MCF 10A (cell line): ENCODE measurements at regions not wholly inside any gene's neighbourhood (a gene's known extent, or its start where the extent isn't known, plus 50 kb on each side); places are given as distances from the start of the nearest gene placed in this dataset.

Source experiments
- BruUV-seq: library from RNA; stranded (reverse); fragments of 400-500 nt; replicated peaks from 2 replicates; lab custom pipeline; 2021; lab: Mats Ljungman, UMichigan
- CTCF ChIA-PET: fragments of 300-600 bp; sonication (Branson Sonifier 250); formaldehyde crosslinking; extraction: SDS; loops from one replicate; lab custom pipeline; 2021; ENCODE audit warnings: antibody characterized with exemption, inconsistent platforms; lab: Yijun Ruan, JAX
- POLR2A ChIA-PET: fragments of 300-600, 350-650 bp; sonication (Branson Sonifier 250); formaldehyde crosslinking; extraction: SDS; loops from one replicate; lab custom pipeline; 2020; ENCODE audit warnings: antibody characterized with exemption, inconsistent platforms; lab: Yijun Ruan, JAX
- DNase-seq: peaks from one replicate; pipeline ENCODE4 v3.0.0-alpha.2; 2018; ENCODE audit not compliant: unreplicated experiment
- H3K27ac Mint-ChIP-seq: one replicate; pipeline ENCODE4 v1.8.0; 2022; ENCODE audit warnings: mild to moderate bottlenecking, low read depth, mixed read lengths; ENCODE audit not compliant: unreplicated experiment
- H3K27me3 Mint-ChIP-seq: one replicate; pipeline ENCODE4 v1.8.0; 2022; ENCODE audit warnings: mixed read lengths; ENCODE audit not compliant: insufficient read depth, unreplicated experiment
- H3K36me3 Mint-ChIP-seq: one replicate; pipeline ENCODE4 v1.8.0; 2022; ENCODE audit warnings: mild to moderate bottlenecking, moderate library complexity, mixed read lengths; ENCODE audit not compliant: insufficient read depth, unreplicated experiment
- H3K4me1 Mint-ChIP-seq: one replicate; pipeline ENCODE4 v1.8.0; 2022; ENCODE audit warnings: mixed read lengths; ENCODE audit not compliant: insufficient read depth, unreplicated experiment
- H3K4me3 Mint-ChIP-seq: one replicate; pipeline ENCODE4 v1.8.0; 2022; ENCODE audit warnings: mild to moderate bottlenecking, moderate library complexity, mixed read lengths; ENCODE audit not compliant: unreplicated experiment
- H3K9me3 Mint-ChIP-seq: one replicate; pipeline ENCODE4 v1.8.0; 2022; ENCODE audit warnings: mixed read lengths; ENCODE audit not compliant: unreplicated experiment
- CTCF ChIP-seq: fragments of 200-600 bp; IDR thresholded peaks from one replicate; pipeline ENCODE4 v1.8.0; 2022; ENCODE audit warnings: antibody characterized with exemption, mild to moderate bottlenecking; ENCODE audit not compliant: unreplicated experiment
- intact Hi-C: fragments of 100-400 bp; cut with micrococcal nuclease; formaldehyde crosslinking; loops from 2 replicates; pipeline ENCODE4 v1.14.1; 2022

GRCh38 chr6:102344769-102345168 is 951.3 kb downstream of the GRIK2 start:
- no peak overlapping the region for H3K27ac Mint-ChIP-seq
- H3K4me3 Mint-ChIP-seq: no peak overlapping the region
- intact Hi-C loops: no loop called here
- TF ChIP-seq CTCF: no peak
- no TSS peak for BruUV-seq
- no peaks in the 10 kb centered on the region for H3K27me3 Mint-ChIP-seq
- H3K9me3 Mint-ChIP-seq: peaks cover 13% of the 10 kb centered on the region
- no peak for DNase-seq
- H3K36me3 Mint-ChIP-seq: no peaks in the 10 kb centered on the region
- POLR2A ChIA-PET: no interaction called here
- H3K4me1 Mint-ChIP-seq: no peaks in the 10 kb centered on the region
- CTCF ChIA-PET: interaction anchor here (0.5 to 0.6 kb wide), 2 partner anchors 18 to 38 kb away, joined by 3 read pairs; no protein-coding TSS in a partner anchor

GRCh38 chr6:102340311-102340710 is 946.8 kb downstream of the GRIK2 start:
- POLR2A ChIA-PET: no interaction called here
- CTCF ChIA-PET: no interaction called here
- intact Hi-C loops: no loop called here

GRCh38 chr6:102333736-102334135 is 940.2 kb downstream of the GRIK2 start:
- ChIA-PET CTCF (no interaction called here), POLR2A (no interaction called here)
- no peak overlapping the region for H3K4me3 Mint-ChIP-seq

More at GRCh38 chr6:102340311-102340710, 946.8 kb downstream of the GRIK2 start:
- no peaks in the 10 kb centered on the region for H3K9me3 Mint-ChIP-seq
- no peak overlapping the region for H3K27ac Mint-ChIP-seq
- no peak overlapping the region for H3K4me3 Mint-ChIP-seq
- H3K4me1 Mint-ChIP-seq: no peaks in the 10 kb centered on the region
- no peak for DNase-seq
- H3K27me3 Mint-ChIP-seq: no peaks in the 10 kb centered on the region
- no peaks in the 10 kb centered on the region for H3K36me3 Mint-ChIP-seq
- no TSS peak for BruUV-seq
- no peak for TF ChIP-seq CTCF

GRCh38 chr6:102327697-102328225 is 934.3 kb downstream of the GRIK2 start:
- intact Hi-C loops: no loop called here
- H3K4me3 Mint-ChIP-seq: no peak overlapping the region
- POLR2A ChIA-PET: no interaction called here
- CTCF ChIA-PET: no interaction called here
- no peaks in the 10 kb centered on the region for H3K36me3 Mint-ChIP-seq
- no peaks in the 10 kb centered on the region for H3K27me3 Mint-ChIP-seq
- DNase-seq: no peak
- no peak overlapping the region for H3K27ac Mint-ChIP-seq
- no peaks in the 10 kb centered on the region for H3K9me3 Mint-ChIP-seq
- TF ChIP-seq CTCF: no peak
- H3K4me1 Mint-ChIP-seq: no peaks in the 10 kb centered on the region
- BruUV-seq: no TSS peak

More at GRCh38 chr6:102333736-102334135, 940.2 kb downstream of the GRIK2 start:
- no peak for TF ChIP-seq CTCF
- no TSS peak for BruUV-seq
- DNase-seq: no peak
- Mint-ChIP-seq H3K27me3 (no peaks in the 10 kb centered on the region), H3K4me1 (no peaks in the 10 kb centered on the region), H3K27ac (no peak overlapping the region), H3K36me3 (no peaks in the 10 kb centered on the region), H3K9me3 (no peaks in the 10 kb centered on the region)
- intact Hi-C loops: no loop called here
